HG03439 (cell line): ENCODE measurements at regions not wholly inside any gene's neighbourhood (a gene's known extent, or its start where the extent isn't known, plus 50 kb on each side); places are given as distances from the start of the nearest gene placed in this dataset.

ENCODE experiments used
- ATAC-seq: cut with Tn5 transposase; IDR thresholded peaks from one replicate; pipeline ENCODE4 v1.9.1; 2021; ENCODE audit warnings: mild to moderate bottlenecking, moderate library complexity; ENCODE audit not compliant: unreplicated experiment

GRCh38 chr15:31801152-31801551 lies 229.2 kb upstream of the CHRNA7 start:
- no peak for ATAC-seq

GRCh38 chr15:31802761-31803160 lies 227.6 kb upstream of the CHRNA7 start:
- ATAC-seq, result no peak

GRCh38 chr15:31803388-31803884 lies 226.9 kb upstream of the CHRNA7 start:
- ATAC-seq, result no peak

DNA sequence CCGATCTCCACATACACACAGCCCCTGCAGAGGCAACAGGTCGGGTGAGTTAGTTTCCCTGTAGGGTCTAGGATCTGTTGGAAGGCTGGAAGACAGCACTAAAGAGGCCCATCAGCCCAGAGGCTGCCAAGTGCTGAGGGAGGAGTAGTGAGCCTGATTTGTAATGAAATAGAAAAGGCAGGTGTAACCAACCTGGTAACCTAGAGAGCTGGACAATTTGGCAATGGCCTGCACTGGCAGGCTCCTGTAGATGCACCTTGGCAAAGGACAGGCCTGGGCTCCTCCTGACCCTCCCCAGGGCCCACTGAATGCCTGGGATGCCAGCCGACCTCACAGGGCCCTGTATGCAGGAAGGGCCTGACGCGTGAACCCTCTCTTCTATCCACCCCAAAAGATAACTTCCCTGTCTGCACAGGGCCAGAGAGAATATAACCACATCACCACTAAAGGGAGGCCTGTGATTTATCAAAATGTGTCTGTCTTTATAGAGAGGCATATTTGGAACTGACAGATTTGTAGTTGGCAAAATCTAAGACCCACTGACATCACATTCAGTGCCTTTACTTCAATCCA lies 225.1 kb upstream of the CHRNA7 start:
- no peak for ATAC-seq

- no peak for ATAC-seq
These were observed 224.2 kb upstream of the CHRNA7 start for GRCh38 chr15:31806106-31806505.

DNA sequence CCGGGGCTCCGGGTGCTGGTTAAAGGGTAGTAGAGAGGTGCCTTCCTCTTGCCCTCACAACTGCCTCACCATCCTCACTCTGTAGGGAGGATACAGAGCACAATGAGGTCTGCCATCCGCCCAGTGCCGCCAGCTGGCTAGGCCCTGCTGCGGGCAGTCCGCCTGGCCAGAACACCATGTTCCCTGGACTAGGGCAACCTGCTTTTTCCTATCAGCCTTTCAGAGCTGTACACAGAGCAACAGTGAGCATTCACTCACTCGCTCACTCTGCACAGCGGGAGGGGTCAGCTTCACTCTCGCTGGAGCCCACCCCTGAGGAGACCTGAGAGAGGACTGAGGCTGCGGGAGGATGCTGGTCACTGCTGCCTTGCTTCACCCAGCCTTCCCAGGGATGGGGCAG lies 218.7 kb upstream of the CHRNA7 start:
- ATAC-seq, result no peak

DNA sequence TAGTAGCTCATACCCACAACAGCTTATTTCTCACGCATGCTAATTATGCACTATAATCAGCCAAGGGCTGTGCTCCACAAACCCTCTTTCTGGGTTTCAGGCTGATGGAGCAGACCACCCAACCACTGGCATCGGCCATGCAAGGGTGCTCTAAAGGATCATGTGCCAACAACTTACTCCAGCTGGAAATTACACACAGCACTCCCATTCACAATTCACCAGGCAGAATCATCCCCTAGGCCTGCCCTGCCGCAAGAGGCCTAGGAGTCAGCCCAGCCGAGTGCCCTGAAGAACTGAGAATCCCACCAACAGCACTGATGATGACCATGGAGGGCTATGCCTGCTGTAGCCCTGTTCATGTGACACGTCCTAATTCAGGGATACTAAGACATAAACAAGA lies 216.2 kb upstream of the CHRNA7 start:
- ATAC-seq, result no peak

DNA sequence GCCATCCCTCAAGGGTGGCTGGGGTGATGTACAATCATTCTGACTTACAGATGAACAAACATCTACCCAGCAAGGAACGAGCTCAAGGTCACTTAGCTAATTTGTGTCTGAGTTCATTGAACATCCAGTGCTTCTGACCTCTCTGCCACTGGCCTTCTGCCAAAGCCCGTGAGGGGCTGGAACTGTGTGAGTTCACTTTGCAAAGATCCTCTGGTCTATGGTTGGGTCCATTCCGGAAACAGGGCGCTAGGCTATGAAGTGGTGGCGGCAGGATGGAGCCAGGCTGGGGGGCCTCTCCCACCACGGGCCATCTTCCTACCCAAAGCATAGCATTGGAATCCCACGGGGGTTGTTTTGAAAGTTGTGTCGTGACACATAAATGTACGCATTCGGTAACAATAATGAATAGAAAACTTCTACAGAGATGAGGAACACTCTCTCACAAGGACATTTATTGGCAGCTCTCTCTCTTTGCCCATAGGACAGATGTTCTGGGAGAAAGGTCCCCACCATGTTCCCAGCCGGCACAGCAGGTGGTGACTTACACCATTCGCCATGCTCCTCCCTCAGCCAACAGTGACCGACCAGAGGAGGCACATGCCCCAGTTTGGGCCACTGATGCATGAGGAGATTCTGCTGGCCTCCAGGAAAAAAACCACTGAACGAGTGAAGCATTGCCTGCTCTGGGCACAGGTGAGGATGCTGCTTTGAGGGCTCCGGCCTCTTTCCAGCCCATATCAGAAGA lies 214.7 kb upstream of the CHRNA7 start:
- ATAC-seq, result no peak

DNA sequence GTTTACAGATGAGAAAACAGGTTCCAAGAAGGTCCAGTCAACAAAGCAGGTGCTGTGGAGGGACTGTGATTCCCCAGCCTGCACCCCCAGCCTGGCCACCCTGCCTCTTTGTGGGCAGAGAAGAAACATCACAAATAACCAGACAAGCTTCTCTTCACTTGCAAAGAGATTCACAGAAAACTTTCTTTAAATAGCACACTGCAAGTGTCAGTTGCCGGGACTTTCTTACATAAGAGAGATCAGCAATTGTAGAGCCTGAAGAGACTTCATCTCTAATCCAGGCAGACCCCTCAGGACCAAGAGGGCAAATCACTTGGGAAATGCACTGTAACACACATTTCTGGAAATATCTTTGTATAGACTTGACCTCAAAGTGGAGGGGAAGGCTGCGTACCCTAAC lies 207.9 kb upstream of the CHRNA7 start:
- ATAC-seq, result no peak

- ATAC-seq, result no peak
These were observed 206.3 kb upstream of the CHRNA7 start for GRCh38 chr15:31824024-31824423.

DNA sequence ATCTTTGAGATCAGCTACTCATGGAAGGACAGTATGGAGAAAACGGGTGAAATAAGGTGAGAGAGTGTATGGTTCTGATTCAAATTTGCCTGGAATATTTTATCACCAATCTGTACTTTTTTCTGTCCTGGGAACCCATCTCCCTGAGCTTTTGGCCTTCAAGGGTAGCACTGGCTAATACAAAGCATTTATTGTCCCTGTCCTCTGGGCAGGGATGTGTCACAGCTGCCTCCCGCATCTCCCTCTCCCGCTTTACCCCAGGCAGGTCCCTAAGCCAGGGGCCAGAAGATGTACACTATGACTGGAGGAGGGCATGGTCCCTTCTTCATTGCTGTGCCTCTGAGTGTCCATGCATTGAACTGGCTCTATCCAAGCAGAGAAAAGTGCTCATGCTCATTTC lies 201.7 kb upstream of the CHRNA7 start:
- ATAC-seq, result no peak

DNA sequence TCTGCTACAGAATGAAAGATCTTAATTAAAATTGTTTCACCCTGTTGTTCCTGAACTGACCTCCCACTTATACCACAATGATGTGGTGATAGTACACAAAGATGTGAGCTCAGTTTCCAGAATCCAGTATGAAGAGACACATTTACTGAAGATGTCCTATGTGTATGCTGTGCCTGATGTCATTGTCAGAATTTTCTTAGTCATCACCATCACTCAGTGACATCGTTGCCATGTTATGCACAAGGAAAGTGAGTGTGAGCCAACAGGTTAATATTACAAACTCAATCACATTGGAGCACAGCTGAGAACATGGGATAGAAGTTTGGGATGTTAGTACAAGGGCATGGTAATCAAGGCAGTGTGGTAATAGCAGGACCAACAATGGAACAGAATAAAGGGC lies 199.7 kb upstream of the CHRNA7 start:
- ATAC-seq, result no peak

GRCh38 chr15:31831596-31831995 lies 198.7 kb upstream of the CHRNA7 start:
- no peak for ATAC-seq

GRCh38 chr15:31834654-31835053 lies 195.7 kb upstream of the CHRNA7 start:
- ATAC-seq, result no peak

- no peak for ATAC-seq
These were observed 190.9 kb upstream of the CHRNA7 start for GRCh38 chr15:31839388-31839787.

GRCh38 chr15:31840849-31841476 lies 189.4 kb upstream of the CHRNA7 start:
- ATAC-seq, result no peak

DNA sequence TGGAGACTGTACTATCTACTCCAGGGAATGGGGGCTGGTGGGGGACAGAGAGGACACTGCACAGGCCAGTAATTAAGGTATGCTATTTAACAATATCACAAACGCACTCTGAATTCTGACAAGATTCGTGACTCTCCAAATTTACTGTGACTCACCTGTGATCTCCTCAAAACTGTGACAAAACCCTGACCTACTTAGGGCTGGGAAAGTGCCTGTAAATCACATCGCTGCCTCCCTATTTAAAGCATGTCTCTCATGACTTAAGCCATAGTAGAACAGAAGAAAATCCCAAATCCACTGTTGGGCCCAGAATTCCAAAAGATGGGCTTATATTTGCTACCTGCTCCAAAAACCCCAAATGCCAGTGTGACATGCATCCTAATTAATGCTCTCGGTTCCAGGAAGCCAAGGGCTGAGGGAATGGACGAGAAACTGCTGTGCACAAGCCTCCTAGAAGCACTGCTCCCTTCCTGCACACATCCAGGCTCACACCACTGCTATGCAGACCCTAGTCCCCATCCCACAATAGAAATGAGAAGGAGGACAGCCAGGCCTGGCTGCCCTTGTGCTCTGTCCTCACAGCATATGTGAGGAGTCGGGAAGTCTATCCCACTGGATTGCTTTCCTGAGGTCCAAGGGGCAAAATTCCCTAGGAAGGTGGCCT lies 187.7 kb upstream of the CHRNA7 start:
- no peak for ATAC-seq

- no peak for ATAC-seq
These were observed 186.8 kb upstream of the CHRNA7 start for GRCh38 chr15:31843426-31844055.

- ATAC-seq, result no peak
These were observed 184.5 kb upstream of the CHRNA7 start for GRCh38 chr15:31845791-31846190.

DNA sequence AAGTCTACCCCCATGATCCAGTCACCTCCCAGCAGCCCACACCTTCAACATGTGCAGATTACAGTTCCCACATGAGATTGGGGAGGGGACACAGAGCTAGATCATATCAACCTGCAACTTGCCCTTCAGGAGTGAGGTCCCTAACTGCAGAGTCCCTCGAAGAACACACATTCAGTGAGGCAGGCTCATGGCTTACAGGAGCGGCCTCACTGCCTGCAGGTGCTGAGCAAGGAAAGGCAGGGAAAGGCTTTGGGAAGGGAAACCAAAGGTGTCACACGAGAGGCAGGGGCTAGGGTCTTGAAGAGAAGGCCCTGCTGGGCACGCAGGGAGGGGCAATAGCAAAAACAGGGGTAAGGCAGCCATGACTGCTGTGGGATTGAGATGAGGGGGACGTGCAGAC lies 182.4 kb upstream of the CHRNA7 start:
- no peak for ATAC-seq

DNA sequence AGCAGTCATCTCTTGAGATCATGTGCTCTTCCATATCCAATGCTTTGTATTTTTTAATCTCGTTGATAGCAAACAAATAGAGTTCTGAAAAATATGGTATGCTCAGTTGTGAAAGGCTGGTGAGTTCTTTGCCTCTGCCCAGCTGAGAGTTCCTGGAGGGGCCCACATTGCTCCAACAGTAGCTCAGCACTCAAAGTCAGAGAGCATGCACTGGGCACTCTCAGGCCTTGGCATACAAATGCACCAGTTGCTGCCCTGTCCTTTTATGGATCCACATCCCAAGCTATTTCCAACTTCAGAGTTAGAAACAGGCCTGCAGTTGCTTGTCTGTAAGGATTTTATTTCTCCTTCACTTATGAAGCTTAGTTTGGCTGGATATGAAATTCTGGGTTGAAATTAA lies 181.7 kb upstream of the CHRNA7 start:
- ATAC-seq, result no peak
